Mesendoderm (in vitro differentiated cells): ENCODE measurements at regions not wholly inside any gene's neighbourhood (a gene's known extent, or its start where the extent isn't known, plus 50 kb on each side); places are given as distances from the start of the nearest gene placed in this dataset.
A peak's percentile ranks its signal among the peaks of the same experiment; 100 is the strongest.

Experiments
- DNase-seq: peaks from one replicate; pipeline ENCODE4 v3.0.0; 2013
- H2AK5ac ChIP-seq: 2 replicates; pipeline ENCODE4 v1.6.1; 2013; ENCODE audit warnings: low read length, inconsistent platforms
- H2BK120ac ChIP-seq: 2 replicates; pipeline ENCODE4 v1.6.1; 2013; ENCODE audit warnings: low read depth, mild to moderate bottlenecking, low read length, moderate library complexity, mixed read lengths
- H2BK15ac ChIP-seq: replicated peaks from 2 replicates; pipeline ENCODE4 v1.6.1; 2013; ENCODE audit warnings: low read depth, mild to moderate bottlenecking, moderate library complexity
- H2BK5ac ChIP-seq: 2 replicates; pipeline ENCODE4 v1.6.1; 2013; ENCODE audit warnings: low read length, inconsistent platforms
- H3K18ac ChIP-seq: 2 replicates; pipeline ENCODE4 v1.6.1; 2013; ENCODE audit warnings: mild to moderate bottlenecking, low read length, mixed read lengths
- H3K23ac ChIP-seq: one replicate; pipeline ENCODE4 v1.6.1; 2013; ENCODE audit warnings: low read length
- H3K27ac ChIP-seq: 2 replicates; pipeline ENCODE4 v1.5.1; 2013; ENCODE audit warnings: low read depth, mild to moderate bottlenecking, inconsistent platforms, low read length, moderate library complexity
- H3K27me3 ChIP-seq: 2 replicates; pipeline ENCODE4 v1.6.1; 2013; ENCODE audit warnings: low read length, control low read depth, mild to moderate bottlenecking, inconsistent platforms; ENCODE audit not compliant: insufficient read depth, poor library complexity
- H3K36me3 ChIP-seq: 2 replicates; pipeline ENCODE4 v1.6.1; 2013; ENCODE audit warnings: low read length, inconsistent platforms; ENCODE audit not compliant: control insufficient read depth, insufficient read depth
- H3K4ac ChIP-seq: one replicate; pipeline ENCODE4 v1.6.1; 2013; ENCODE audit warnings: low read depth, mild to moderate bottlenecking, low read length, moderate library complexity
- H3K4me1 ChIP-seq: 2 replicates; pipeline ENCODE4 v1.6.1; 2013; ENCODE audit warnings: low read depth, low read length, inconsistent platforms; ENCODE audit not compliant: control insufficient read depth
- H3K4me2 ChIP-seq: 2 replicates; pipeline ENCODE4 v1.6.1; 2013; ENCODE audit warnings: low read length
- H3K4me3 ChIP-seq: 2 replicates; pipeline ENCODE4 v1.5.1; 2013; ENCODE audit warnings: mild to moderate bottlenecking, low read length
- H3K56ac ChIP-seq: one replicate; pipeline ENCODE4 v1.6.1; 2013; ENCODE audit warnings: low read length
- H3K79me1 ChIP-seq: 2 replicates; pipeline ENCODE4 v1.6.1; 2013; ENCODE audit warnings: low read length, inconsistent platforms
- H3K79me2 ChIP-seq: 2 replicates; pipeline ENCODE4 v1.6.1; 2013; ENCODE audit warnings: mild to moderate bottlenecking, low read length; ENCODE audit not compliant: control insufficient read depth, insufficient read depth
- H3K9ac ChIP-seq: 2 replicates; pipeline ENCODE4 v1.6.1; 2013; ENCODE audit warnings: low read length, inconsistent platforms
- H4K5ac ChIP-seq: one replicate; pipeline ENCODE4 v1.6.1; 2013; ENCODE audit warnings: low read length
- H4K8ac ChIP-seq: one replicate; pipeline ENCODE4 v1.6.1; 2013; ENCODE audit warnings: low read depth, mild to moderate bottlenecking, control low read depth, low read length, moderate library complexity
- WGBS: extraction: QIAGEN DNeasy Blood & Tissue Kit; methylation state at CpG from one replicate; pipeline ENCODE4 v1.1.7; 2013; ENCODE audit warnings: low lambda C conversion rate, missing lambda C conversion rate; ENCODE audit not compliant: insufficient coverage; ENCODE audit errors: extremely low coverage; 5-methylcytosine and 5-hydroxymethylcytosine counted together

DNA sequence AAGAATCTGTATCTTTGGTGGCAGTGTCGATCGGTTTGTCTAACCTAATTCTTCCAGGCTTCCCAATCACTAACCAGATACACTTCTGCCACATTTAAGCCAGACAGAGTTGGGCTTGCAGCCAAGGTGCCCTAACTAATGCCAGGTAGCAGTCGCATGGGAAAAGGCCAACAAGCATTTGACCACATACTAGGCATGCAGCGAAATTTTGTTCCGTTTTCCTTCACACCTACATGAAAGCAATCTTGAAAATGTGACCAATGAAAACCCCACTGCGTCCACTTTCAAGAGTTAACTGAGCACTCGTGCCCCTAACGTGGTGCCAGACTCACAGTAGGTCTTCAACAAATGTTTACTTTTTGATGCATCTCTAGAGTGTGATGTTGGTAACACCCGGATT is 192.2 kb upstream of the TPM1 start:
- peak overlapping the region; percentile 28 for H3K56ac ChIP-seq
- peak overlapping the region; percentile 71 for H2AK5ac ChIP-seq
- no peaks in the 10 kb centered on the region for H3K79me1 ChIP-seq
- no peak overlapping the region for H3K4me2 ChIP-seq
- no peak overlapping the region for H4K8ac ChIP-seq
- no peak overlapping the region for H4K5ac ChIP-seq
- peaks cover 14% of the 10 kb centered on the region for H3K4me1 ChIP-seq
- no peak overlapping the region for H2BK120ac ChIP-seq
- no CpG with 5 or more reads among the region's 9 CpGs for WGBS
- no peak overlapping the region for H3K4ac ChIP-seq
- H3K9ac ChIP-seq: no peak overlapping the region
- H3K27ac ChIP-seq: peak overlapping the region; percentile 41
- no peaks in the 10 kb centered on the region for H3K36me3 ChIP-seq
- H3K27me3 ChIP-seq: no peaks in the 10 kb centered on the region
- no peak overlapping the region for H2BK15ac ChIP-seq
- H3K23ac ChIP-seq: peak overlapping the region; percentile 9
- peak overlapping the region; percentile 14 for H2BK5ac ChIP-seq
- no peak for DNase-seq
- no peaks in the 10 kb centered on the region for H3K79me2 ChIP-seq
- H3K18ac ChIP-seq: peak overlapping the region; percentile 42
- H3K4me3 ChIP-seq: no peak overlapping the region

DNA sequence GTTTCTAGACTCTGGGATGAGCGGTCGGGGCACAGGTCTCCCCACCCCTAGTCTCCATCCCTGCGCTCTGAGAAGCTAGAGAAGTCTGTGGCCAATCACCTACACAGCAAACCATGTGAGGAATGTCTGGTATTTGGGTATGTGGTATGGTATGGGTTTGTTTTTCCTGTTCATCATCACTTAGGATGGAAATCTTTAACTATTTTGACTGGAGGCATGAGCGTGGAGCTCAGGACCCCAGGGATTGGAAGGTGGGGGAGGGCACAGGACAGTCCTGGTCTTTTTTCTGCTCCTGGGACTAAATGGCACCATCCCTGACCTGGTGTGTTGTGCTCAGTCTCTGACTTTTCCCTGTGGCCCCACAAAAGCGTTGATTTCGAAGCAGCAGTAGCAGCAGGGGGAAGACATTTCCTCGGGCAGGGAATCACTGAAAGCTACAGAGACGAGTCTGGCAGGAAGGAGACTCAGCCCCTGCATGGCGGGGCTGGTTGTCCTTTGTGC is 191.7 kb upstream of the TPM1 start:
- Histone ChIP-seq H3K79me2 (no peaks in the 10 kb centered on the region), H3K79me1 (no peaks in the 10 kb centered on the region), H3K9ac (no peak overlapping the region), H3K4me2 (no peak overlapping the region), H2BK5ac (no peak overlapping the region), H3K27me3 (no peaks in the 10 kb centered on the region), H4K8ac (no peak overlapping the region), H3K4me1 (peaks cover 9% of the 10 kb centered on the region), H3K23ac (no peak overlapping the region), H2AK5ac (no peak overlapping the region), H3K4me3 (no peak overlapping the region), H2BK15ac (no peak overlapping the region), H3K27ac (peak overlapping the region; percentile 53), H3K36me3 (no peaks in the 10 kb centered on the region), H2BK120ac (no peak overlapping the region), H4K5ac (no peak overlapping the region), H3K4ac (no peak overlapping the region), H3K56ac (no peak overlapping the region), H3K18ac (no peak overlapping the region)
- WGBS: no CpG with 5 or more reads among the region's 9 CpGs
- peak; percentile 96 for DNase-seq

DNA sequence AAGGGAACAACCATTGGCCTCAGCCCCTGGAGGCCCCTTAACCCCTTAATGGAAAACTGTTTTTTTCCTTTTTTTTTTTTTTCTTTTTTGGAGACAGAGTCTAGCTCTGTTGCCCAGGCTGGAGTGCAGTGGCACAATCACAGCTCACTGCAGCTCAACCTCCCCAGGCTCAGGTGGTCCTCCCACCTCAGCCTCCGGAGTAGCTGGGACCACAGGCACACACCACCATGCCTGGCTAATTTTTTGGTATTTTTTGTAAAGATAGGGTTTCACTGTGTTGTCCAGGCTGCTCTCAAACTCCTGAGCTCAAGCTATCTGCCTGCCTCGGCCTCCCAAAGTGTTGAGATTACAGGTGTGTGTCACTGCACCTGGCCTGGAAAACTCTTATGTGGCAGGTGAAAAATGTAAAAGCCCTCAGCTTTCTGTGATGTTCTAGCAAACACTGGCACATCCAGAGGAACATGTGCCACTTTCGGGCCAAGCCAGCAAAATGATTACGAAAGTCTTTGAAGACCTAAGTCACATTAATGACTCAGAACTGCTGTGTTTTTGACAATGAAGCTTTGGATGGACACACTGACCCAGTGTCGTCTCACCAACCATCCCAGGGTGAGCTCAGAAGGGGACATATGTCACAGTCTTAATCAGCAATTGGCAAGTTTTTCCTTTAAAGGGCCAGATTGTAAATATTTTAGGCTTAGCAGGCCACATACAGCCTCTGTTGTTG is 189.3 kb upstream of the TPM1 start:
- H3K4ac ChIP-seq: no peak overlapping the region
- no peak overlapping the region for H3K56ac ChIP-seq
- H3K27me3 ChIP-seq: no peaks in the 10 kb centered on the region
- H3K27ac ChIP-seq: no peak overlapping the region
- no peak overlapping the region for H2BK5ac ChIP-seq
- H3K79me2 ChIP-seq: no peaks in the 10 kb centered on the region
- no peak overlapping the region for H3K4me2 ChIP-seq
- WGBS: no CpG with 5 or more reads among the region's 5 CpGs
- no peak overlapping the region for H3K4me3 ChIP-seq
- no peak overlapping the region for H4K5ac ChIP-seq
- no peak overlapping the region for H3K9ac ChIP-seq
- H2AK5ac ChIP-seq: no peak overlapping the region
- H3K4me1 ChIP-seq: peaks cover 9% of the 10 kb centered on the region
- no peak for DNase-seq
- H3K18ac ChIP-seq: no peak overlapping the region
- no peaks in the 10 kb centered on the region for H3K36me3 ChIP-seq
- H2BK120ac ChIP-seq: no peak overlapping the region
- no peak overlapping the region for H3K23ac ChIP-seq
- no peak overlapping the region for H2BK15ac ChIP-seq
- no peaks in the 10 kb centered on the region for H3K79me1 ChIP-seq
- no peak overlapping the region for H4K8ac ChIP-seq

DNA sequence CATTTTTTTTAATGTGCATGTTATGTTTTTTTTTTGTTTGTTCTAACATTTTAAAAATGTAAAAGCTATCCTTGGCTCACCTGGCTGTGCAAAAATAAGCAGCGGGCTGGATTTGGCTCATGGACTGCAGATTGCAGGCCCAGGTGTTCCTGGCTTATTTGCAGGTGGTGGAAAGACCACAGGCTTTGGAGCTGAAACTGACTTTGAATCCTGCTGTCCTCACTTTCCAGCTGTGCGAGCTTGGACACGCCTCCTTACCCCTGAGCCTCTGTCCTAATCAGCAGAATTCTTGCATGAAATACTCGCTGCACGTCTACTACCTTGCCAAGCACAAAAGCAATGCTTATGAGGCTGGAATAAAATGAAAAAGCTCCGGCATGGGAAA is 188.7 kb upstream of the TPM1 start:
- Histone ChIP-seq H2AK5ac (no peak overlapping the region), H2BK15ac (no peak overlapping the region), H3K18ac (no peak overlapping the region), H3K4me2 (no peak overlapping the region), H3K27me3 (no peaks in the 10 kb centered on the region), H4K8ac (no peak overlapping the region), H3K4ac (no peak overlapping the region), H2BK5ac (no peak overlapping the region), H3K79me1 (no peaks in the 10 kb centered on the region), H3K23ac (no peak overlapping the region), H3K4me3 (no peak overlapping the region), H3K56ac (no peak overlapping the region), H2BK120ac (no peak overlapping the region), H3K9ac (no peak overlapping the region), H3K4me1 (peaks cover 9% of the 10 kb centered on the region), H3K36me3 (no peaks in the 10 kb centered on the region), H4K5ac (no peak overlapping the region), H3K27ac (no peak overlapping the region), H3K79me2 (no peaks in the 10 kb centered on the region)
- no CpG with 5 or more reads among the region's 6 CpGs for WGBS
- DNase-seq: peak; percentile 31

DNA sequence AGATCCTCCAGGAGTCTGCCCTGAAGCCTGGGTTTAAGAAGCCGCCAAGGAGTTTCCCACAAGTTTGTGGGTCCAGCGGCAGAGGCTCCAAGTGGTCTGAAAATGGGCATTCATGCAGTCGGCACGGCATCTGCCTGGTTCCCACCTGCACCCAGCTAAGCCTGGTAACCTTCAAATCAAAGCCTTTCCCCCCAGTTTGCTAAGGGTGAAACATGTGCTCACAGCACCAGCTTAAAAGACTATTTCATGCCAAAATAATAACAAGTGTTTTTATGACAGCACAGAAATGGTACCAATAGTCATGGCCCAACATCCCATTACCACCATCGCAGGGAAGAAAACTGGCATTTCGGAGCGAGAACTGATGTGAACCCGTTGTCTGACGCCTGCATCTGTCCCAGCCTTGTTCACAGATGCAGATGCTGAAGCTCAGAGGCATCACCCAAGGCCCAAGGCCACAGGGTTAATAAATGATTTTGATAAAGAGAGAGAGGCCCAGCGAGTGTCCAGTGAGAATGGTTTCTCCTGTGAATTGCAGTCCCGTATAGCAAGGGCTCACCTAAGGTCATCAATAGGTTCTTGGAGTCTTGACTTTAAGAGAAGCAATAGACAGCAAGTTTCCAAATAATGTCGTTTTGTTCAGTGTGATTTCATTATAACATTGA is 188.0 kb upstream of the TPM1 start:
- Histone ChIP-seq H3K36me3 (no peaks in the 10 kb centered on the region), H4K5ac (no peak overlapping the region), H4K8ac (no peak overlapping the region), H3K56ac (no peak overlapping the region), H3K4me3 (no peak overlapping the region), H2BK120ac (no peak overlapping the region), H3K27ac (no peak overlapping the region), H3K4me2 (no peak overlapping the region), H2BK5ac (no peak overlapping the region), H2BK15ac (no peak overlapping the region), H3K27me3 (no peaks in the 10 kb centered on the region), H3K9ac (no peak overlapping the region), H3K79me1 (no peaks in the 10 kb centered on the region), H2AK5ac (no peak overlapping the region), H3K79me2 (no peaks in the 10 kb centered on the region), H3K23ac (no peak overlapping the region), H3K18ac (no peak overlapping the region), H3K4ac (no peak overlapping the region), H3K4me1 (peaks cover 9% of the 10 kb centered on the region)
- WGBS: no CpG with 5 or more reads among the region's 12 CpGs
- DNase-seq: no peak
